ENCODE measurements at regions not wholly inside any gene's neighbourhood (a gene's known extent, or its start where the extent isn't known, plus 50 kb on each side); places are given as distances from the start of the nearest gene placed in this dataset.

- Histone ChIP-seq H3K27me3 (ENCODE audit: control insufficient read depth, insufficient read depth, low read length) (peaks cover 5% of the 10 kb centered on the region), H3K36me3 (ENCODE audit: control insufficient read depth, insufficient read depth, low read length) (no peaks in the 10 kb centered on the region), H3K4me3 (ENCODE audit: low read depth, low read length) (no peak overlapping the region)
- TF ChIP-seq CTCF (IDR thresholded peaks at IDR 0.05; ENCODE audit: insufficient read depth, low read depth, low read length), result no peak
- ChIA-PET CTCF (interaction anchor here (0.7 kb wide), 1 partner anchor 11 kb away, joined by 3 read pairs; no protein-coding TSS in a partner anchor), POLR2A (no interaction called here)
- no peak for DNase-seq (ENCODE audit: low read depth)
Observed at GRCh38 chr4:183391204-183391603, 53.2 kb upstream of the CDKN2AIP start.

- Histone ChIP-seq H3K27me3 (ENCODE audit: control insufficient read depth, insufficient read depth, low read length) (peaks cover 3% of the 10 kb centered on the region), H3K4me3 (ENCODE audit: low read depth, low read length) (no peak overlapping the region)
- POLR2A ChIA-PET, result no interaction called here
Observed at GRCh38 chr4:183392377-183392776, 52.1 kb upstream of the CDKN2AIP start.

GRCh38 chr4:183393446-183393845 is 51.0 kb upstream of the CDKN2AIP start:
- CTCF ChIA-PET, result no interaction called here
- Histone ChIP-seq H3K4me3 (ENCODE audit: low read depth, low read length) (no peak overlapping the region), H3K36me3 (ENCODE audit: control insufficient read depth, insufficient read depth, low read length) (no peaks in the 10 kb centered on the region), H3K27me3 (ENCODE audit: control insufficient read depth, insufficient read depth, low read length) (peaks cover 3% of the 10 kb centered on the region)
- no peak for TF ChIP-seq CTCF (IDR thresholded peaks at IDR 0.05; ENCODE audit: insufficient read depth, low read depth, low read length)
- POLR2A ChIA-PET, result no interaction called here
- DNase-seq (ENCODE audit: low read depth), result no peak

More at GRCh38 chr4:183392377-183392776, 52.1 kb upstream of the CDKN2AIP start:
- no peak for TF ChIP-seq CTCF (IDR thresholded peaks at IDR 0.05; ENCODE audit: insufficient read depth, low read depth, low read length)
- H3K36me3 ChIP-seq (ENCODE audit: control insufficient read depth, insufficient read depth, low read length), result no peaks in the 10 kb centered on the region
- CTCF ChIA-PET, result no interaction called here
- no peak for DNase-seq (ENCODE audit: low read depth)

GRCh38 chr4:183394166-183394951 is 50.1 kb upstream of the CDKN2AIP start:
- no peak overlapping the region for H3K4me3 ChIP-seq (ENCODE audit: low read depth, low read length)
- POLR2A ChIA-PET, result no interaction called here
- TF ChIP-seq CTCF (IDR thresholded peaks at IDR 0.05; ENCODE audit: insufficient read depth, low read depth, low read length), result no peak
- no peak for DNase-seq (ENCODE audit: low read depth)
- H3K36me3 ChIP-seq (ENCODE audit: control insufficient read depth, insufficient read depth, low read length), result no peaks in the 10 kb centered on the region
- CTCF ChIA-PET, result interaction anchor here (1.7 to 2.7 kb wide), 2 partner anchors 13 to 132 kb away, joined by 6 to 15 read pairs; no protein-coding TSS in a partner anchor
- H3K27me3 ChIP-seq (ENCODE audit: control insufficient read depth, insufficient read depth, low read length), result peaks cover 3% of the 10 kb centered on the region

All from BJ (cell line).